ENCODE measurements at regions not wholly inside any gene's neighbourhood (a gene's known extent, or its start where the extent isn't known, plus 50 kb on each side); places are given as distances from the start of the nearest gene placed in this dataset.

GRCh38 chr10:118912961-118913600, 116.4 kb upstream of the NANOS1 start:
- no peak overlapping the region for H2BK15ac ChIP-seq (ENCODE audit: low read length)
- FAIRE-seq (no peak), DNase-seq (ENCODE audit: low read depth in 1 of 2, low spot score in 2 of 2) (no peak)
- H3K23ac ChIP-seq (ENCODE audit: insufficient read length) = no peak overlapping the region
- H4K20me1 ChIP-seq (replicated peaks in 1 of 2; ENCODE audit: control insufficient read depth in 1 of 2, insufficient read depth in 2 of 2, low read length in 2 of 2) = no peaks in the 10 kb centered on the region
- H3K36me3 ChIP-seq (ENCODE audit: control insufficient read depth in 2 of 4, insufficient read depth in 4 of 4, low read length in 3 of 4) = no peaks in the 10 kb centered on the region
- no peak overlapping the region for H2BK5ac ChIP-seq (ENCODE audit: low read depth, low read length)
- H2BK12ac ChIP-seq (ENCODE audit: low read depth, low read length) = no peak overlapping the region
- no peak overlapping the region for H3K27ac ChIP-seq (ENCODE audit: low read depth, low read length)
- ChIA-PET CTCF (ENCODE audit: partially characterized antibody) (no interaction called here), POLR2A (ENCODE audit: partially characterized antibody) (no interaction called here)
- H3K9me3 ChIP-seq (ENCODE audit: insufficient read depth in 2 of 2, low read depth in 1 of 2, low read length in 1 of 2) = no peaks in the 10 kb centered on the region
- H3K4me1 ChIP-seq (replicated peaks in 1 of 4; ENCODE audit: control insufficient read depth in 3 of 4, insufficient read depth in 4 of 4, low read length in 3 of 4) = peaks cover 0 to 3% (median 0%) of the 10 kb centered on the region in 4 experiments; a peak in 1 of 7 replicates
- no peak overlapping the region for H3K18ac ChIP-seq (ENCODE audit: extremely low read depth, low read length)
- no peak overlapping the region for H3K9ac ChIP-seq (replicated peaks in 1 of 4; ENCODE audit: extremely low read depth in 1 of 4, low read depth in 3 of 4, low read length in 3 of 4)
- H3K79me1 ChIP-seq (ENCODE audit: low read depth, low read length) = no peaks in the 10 kb centered on the region
- H3K14ac ChIP-seq (ENCODE audit: insufficient read length) = no peak overlapping the region
- no peak overlapping the region for H4K91ac ChIP-seq (replicated peaks; ENCODE audit: insufficient read length, low read length)
- H4K5ac ChIP-seq (ENCODE audit: insufficient read length, low read depth, low read length) = no peak overlapping the region
- no peak overlapping the region for H2AFZ ChIP-seq (ENCODE audit: low read length)
- WGBS, 2 experiments (ENCODE audit: extremely low coverage in 1 of 2, insufficient coverage in 1 of 2, insufficient read length in 1 of 2, insufficient replicate concordance in 2 of 2, low coverage in 1 of 2, low lambda C conversion rate in 2 of 2, missing lambda C conversion rate in 1 of 2) = 98% methylated on average over 3 of the region's 4 CpGs; no CpG with 5 or more reads in 1 of the 2 experiments
- H3K4me2 ChIP-seq (ENCODE audit: insufficient read depth in 1 of 2, low read depth in 2 of 2, low read length in 2 of 2) = no peak overlapping the region
- H3K56ac ChIP-seq (replicated peaks; ENCODE audit: insufficient read length, low read depth, low read length) = no peak overlapping the region
- no peaks in the 10 kb centered on the region for H3K79me2 ChIP-seq (ENCODE audit: control insufficient read depth in 1 of 2, insufficient read depth in 2 of 2, low read length in 2 of 2)
- H2AK5ac ChIP-seq (ENCODE audit: low read depth, low read length) = no peak overlapping the region
- H3K4me3 ChIP-seq (ENCODE audit: extremely low read depth in 1 of 4, insufficient read depth in 2 of 4, low read depth in 3 of 4, low read length in 4 of 4) = no peak overlapping the region
- no peak overlapping the region for H3K4ac ChIP-seq (replicated peaks; ENCODE audit: insufficient read length, low read depth, low read length)
- TF ChIP-seq FOSL1 (IDR thresholded peaks at IDR 0.05; ENCODE audit: insufficient read depth, low read depth, low read length) = no peak
- TF ChIP-seq YY1 (IDR thresholded peaks at IDR 0.05; ENCODE audit: low read depth, low read length) = no peak
- no peak for TF ChIP-seq MAX (IDR thresholded peaks at IDR 0.05)
- no peak for TF ChIP-seq CHD1 (IDR thresholded peaks at IDR 0.05; ENCODE audit: low read depth, low read length)
- TF ChIP-seq BCL11A (IDR thresholded peaks at IDR 0.05; ENCODE audit: low read depth in 2 of 2, low read length in 2 of 2) = no peak
- TF ChIP-seq SP2 (IDR thresholded peaks at IDR 0.05; ENCODE audit: low read length) = no peak
- TF ChIP-seq TCF12 (IDR thresholded peaks at IDR 0.05; ENCODE audit: low read depth, low read length) = no peak
- TF ChIP-seq CBX8 (IDR thresholded peaks at IDR 0.05; ENCODE audit: borderline replicate concordance, low read depth, low read length) = no peak
- no peak for TF ChIP-seq RBBP5 (IDR thresholded peaks at IDR 0.05; ENCODE audit: borderline replicate concordance, low read depth, low read length)
- no peak for TF ChIP-seq CHD2 (IDR thresholded peaks at IDR 0.05; ENCODE audit: low read length)
- H4K8ac ChIP-seq (ENCODE audit: extremely low read depth, insufficient read depth, low read length) = no peak overlapping the region
- no peak overlapping the region for H2BK120ac ChIP-seq (replicated peaks; ENCODE audit: low read depth, low read length)
- H3K27me3 ChIP-seq (replicated peaks in 1 of 4; ENCODE audit: control insufficient read depth in 3 of 4, extremely low read depth in 1 of 4, insufficient read depth in 3 of 4, low read length in 3 of 4) = no peaks in the 10 kb centered on the region
- H3K23me2 ChIP-seq (ENCODE audit: low read depth, low read length) = peaks cover 1% of the 10 kb centered on the region; the same call in 1 of the 2 replicates
- H2BK20ac ChIP-seq (ENCODE audit: low read length) = no peak overlapping the region

Data from H1 (cell line).